ENCODE measurements at regions not wholly inside any gene's neighbourhood (a gene's known extent, or its start where the extent isn't known, plus 50 kb on each side); places are given as distances from the start of the nearest gene placed in this dataset.
A peak's percentile ranks its signal among the peaks of the same experiment; 100 is the strongest.

- DNase-seq (ENCODE audit: low spot score) = no peak
Observed at GRCh38 chr20:8990770-8991169, 78.1 kb upstream of the PLCB4 start.

DNA sequence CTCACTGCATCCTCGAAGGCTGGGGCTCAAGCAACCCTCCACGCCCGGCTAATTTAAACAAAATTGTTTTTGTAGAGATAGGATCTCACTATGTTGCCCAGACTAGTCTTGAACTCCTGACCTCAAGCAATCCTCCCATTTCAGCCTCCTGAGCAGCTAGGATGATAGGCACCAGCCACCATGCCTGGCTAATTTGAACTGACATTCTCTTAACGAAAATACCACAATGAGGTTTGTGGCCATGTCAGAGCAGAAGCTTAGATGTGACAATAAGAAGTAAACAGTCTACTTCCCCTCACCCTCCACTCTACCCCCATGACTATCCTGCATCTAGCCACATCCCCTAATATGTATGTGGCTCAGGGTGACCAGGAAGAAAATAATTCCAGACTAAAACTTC, 74.8 kb upstream of the PLCB4 start:
- no peak for DNase-seq (ENCODE audit: low spot score)

DNA sequence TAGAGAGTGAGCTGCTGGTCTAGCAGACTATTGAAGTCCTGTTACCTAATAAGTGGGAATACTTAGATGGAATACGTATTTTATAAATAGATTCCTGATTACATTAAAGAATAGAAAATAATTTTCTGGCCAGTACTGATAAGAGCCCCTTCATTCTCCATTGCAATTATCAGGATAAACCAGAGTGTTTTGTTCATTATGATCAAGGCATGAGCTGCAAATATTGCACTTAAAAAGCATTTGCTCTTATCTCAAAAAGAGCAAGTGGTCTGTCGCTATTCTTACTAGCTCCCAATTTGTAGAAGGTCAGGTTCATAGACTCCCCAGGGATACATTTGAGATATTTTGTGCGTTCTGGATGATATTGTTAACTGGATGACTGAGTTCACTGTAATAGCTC, 73.1 kb upstream of the PLCB4 start:
- DNase-seq (ENCODE audit: low spot score) = no peak

DNA sequence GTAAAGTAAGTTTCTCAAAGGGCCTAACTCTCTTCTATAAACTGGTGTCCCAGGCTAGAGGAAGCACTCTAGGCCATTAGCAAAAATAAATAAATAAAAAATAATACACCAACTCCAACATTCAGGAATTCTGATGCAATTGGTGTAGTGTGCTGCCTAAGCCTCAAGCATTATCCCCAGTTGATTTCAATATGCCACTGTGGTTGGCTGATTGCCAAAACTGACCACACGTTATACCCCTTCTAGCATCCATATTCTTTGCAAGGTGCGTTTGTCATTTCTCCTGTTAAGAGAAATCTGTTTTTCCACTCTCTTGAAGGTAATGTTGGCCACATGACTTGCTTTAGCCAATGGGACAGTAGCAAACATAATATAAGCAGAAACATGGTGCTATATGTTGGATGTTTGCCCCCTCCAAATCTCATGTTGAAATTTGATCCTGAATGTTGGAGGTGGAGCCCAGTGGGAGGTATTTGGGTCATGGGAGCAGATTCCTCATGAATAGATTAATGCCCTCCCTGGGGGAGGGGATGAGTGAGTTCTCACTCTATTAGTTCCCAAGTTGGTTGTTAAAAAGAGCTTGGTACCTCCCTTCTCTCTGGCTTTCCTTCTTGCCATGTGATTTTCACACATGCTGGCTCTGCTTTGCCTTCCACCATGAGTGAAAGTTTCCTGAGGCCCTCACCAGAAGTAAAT, 71.9 kb upstream of the PLCB4 start:
- DNase-seq (ENCODE audit: low spot score) = no peak

GRCh38 chr20:8997701-8998117, 71.2 kb upstream of the PLCB4 start:
- DNase-seq (ENCODE audit: low spot score) = no peak

GRCh38 chr20:9011121-9011520, 57.8 kb upstream of the PLCB4 start:
- DNase-seq (ENCODE audit: low spot score) = no peak

DNA sequence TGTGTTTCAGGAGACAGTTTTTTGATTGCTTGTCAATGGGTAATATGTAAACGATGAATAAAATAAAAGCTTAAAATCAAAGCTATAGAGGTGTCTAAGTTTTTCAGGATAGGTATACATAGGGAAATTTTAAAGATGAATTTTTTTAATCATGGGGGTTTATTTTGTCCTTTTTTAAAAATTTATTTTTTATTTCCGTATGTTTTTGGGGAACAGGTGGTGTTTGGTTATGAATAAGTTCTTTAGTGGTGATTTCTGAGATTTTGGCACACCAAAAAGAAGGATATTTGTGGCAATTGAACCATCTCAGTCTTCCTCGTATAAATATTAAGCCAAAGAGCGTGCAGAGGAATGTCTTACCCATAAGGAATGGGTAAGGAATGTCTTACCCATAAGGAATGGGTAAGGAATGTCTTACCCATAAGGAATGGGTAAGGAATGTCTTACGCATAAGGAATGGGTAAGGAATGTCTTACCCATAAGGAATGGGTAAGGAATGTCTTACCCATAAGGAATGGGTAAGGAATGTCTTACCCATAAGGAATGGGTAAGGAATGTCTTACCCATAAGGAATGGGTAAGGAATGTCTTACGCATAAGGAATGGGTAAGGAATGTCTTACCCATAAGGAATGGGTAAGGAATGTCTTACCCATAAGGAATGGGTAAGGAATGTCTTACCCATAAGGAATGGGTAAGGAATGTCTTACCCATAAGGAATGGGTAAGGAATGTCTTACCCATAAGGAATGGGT, 53.5 kb upstream of the PLCB4 start:
- DNase-seq (ENCODE audit: low spot score) = peak; percentile 82

DNA sequence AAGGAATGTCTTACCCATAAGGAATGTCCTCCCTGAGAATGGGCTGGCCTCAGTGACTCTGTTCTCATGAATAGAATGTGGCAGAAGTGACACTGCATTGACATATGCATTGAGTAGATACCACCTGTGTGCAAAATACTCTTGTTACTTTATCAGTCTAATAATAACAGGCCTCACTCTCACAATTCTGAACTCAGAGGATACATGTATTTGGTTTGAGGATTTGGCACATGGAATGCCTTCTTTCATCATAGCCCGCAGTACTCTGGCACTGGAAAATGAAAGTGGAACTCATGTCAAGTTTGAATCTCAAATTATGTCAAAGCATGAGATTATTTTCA, 52.9 kb upstream of the PLCB4 start:
- DNase-seq (ENCODE audit: low spot score) = peak; percentile 98

DNA sequence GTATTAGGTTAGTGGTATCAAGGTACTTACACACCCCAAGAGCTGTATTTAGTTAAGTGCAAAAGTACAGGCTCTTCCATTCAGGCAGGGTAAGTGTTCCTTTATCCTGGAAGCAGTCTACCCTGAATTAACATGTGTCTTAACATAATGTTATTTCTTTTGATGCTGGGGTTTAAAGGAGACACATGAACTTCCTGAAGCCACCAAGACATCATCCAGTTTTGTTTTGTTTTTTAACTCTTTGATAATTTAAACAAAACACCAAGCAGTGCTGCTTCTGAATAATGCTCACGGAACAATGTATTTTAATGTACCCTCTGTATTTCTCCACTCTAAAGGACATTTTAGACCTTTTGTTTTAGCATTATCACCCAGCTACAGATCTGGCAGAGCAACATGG, 50.5 kb upstream of the PLCB4 start:
- DNase-seq (ENCODE audit: low spot score) = no peak
